ENCODE measurements at regions not wholly inside any gene's neighbourhood (a gene's known extent, or its start where the extent isn't known, plus 50 kb on each side); places are given as distances from the start of the nearest gene placed in this dataset.

DNA sequence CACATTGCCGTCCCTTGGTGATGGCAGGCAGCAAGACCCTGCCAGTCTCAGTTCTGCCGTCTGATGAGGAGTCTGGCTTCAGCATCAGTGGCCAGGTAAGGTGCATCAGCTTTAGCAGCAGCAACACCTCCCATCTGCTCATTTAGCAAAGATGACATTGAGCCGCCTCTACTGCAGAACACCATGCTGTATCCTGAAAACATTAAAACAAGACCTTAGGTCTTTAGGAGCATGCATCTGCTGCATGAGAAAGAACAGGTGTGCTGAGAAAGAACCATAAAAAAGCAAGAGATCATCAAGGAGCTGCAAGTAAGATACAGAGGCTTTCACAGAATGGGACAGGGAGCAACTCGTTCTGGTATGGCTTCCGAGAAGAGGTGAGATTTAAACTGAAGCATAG, 87.5 kb downstream of the SCN11A start:
- TF ChIP-seq POLR2A (IDR thresholded peaks at IDR 0.05) = no peak
- TF ChIP-seq, protein P1, sequence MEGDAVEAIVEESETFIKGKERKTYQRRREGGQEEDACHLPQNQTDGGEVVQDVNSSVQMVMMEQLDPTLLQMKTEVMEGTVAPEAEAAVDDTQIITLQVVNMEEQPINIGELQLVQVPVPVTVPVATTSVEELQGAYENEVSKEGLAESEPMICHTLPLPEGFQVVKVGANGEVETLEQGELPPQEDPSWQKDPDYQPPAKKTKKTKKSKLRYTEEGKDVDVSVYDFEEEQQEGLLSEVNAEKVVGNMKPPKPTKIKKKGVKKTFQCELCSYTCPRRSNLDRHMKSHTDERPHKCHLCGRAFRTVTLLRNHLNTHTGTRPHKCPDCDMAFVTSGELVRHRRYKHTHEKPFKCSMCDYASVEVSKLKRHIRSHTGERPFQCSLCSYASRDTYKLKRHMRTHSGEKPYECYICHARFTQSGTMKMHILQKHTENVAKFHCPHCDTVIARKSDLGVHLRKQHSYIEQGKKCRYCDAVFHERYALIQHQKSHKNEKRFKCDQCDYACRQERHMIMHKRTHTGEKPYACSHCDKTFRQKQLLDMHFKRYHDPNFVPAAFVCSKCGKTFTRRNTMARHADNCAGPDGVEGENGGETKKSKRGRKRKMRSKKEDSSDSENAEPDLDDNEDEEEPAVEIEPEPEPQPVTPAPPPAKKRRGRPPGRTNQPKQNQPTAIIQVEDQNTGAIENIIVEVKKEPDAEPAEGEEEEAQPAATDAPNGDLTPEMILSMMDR (IDR thresholded peaks at IDR 0.05) = no peak

Data from lower leg skin (tissue), 3 donors.